IgD-negative memory B cell (primary cell): ENCODE measurements at regions not wholly inside any gene's neighbourhood (a gene's known extent, or its start where the extent isn't known, plus 50 kb on each side); places are given as distances from the start of the nearest gene placed in this dataset.
"Not testable (repeated sequence)": the region's sequence is repeated elsewhere in the genome, so short reads cannot be mapped to it uniquely, and the experiment has no call there.

Source experiments
- H3K27ac Mint-ChIP-seq, 3 donors: one replicate each; pipeline ENCODE4 v1.8.0; 2020 to 2022; ENCODE audit warnings: mild to moderate bottlenecking in 3 of 3, mixed read lengths in 3 of 3, moderate library complexity in 1 of 3
- H3K27me3 Mint-ChIP-seq: one replicate; pipeline ENCODE4 v1.8.0; 2021; ENCODE audit warnings: mixed read lengths
- H3K36me3 Mint-ChIP-seq: one replicate; pipeline ENCODE4 v1.8.0; 2020; ENCODE audit warnings: mild to moderate bottlenecking, mixed read lengths
- H3K4me1 Mint-ChIP-seq, 3 donors: one replicate each; pipeline ENCODE4 v1.8.0; 2020 to 2022; ENCODE audit warnings: mixed read lengths in 3 of 3, mild to moderate bottlenecking in 1 of 3
- H3K4me3 Mint-ChIP-seq, 4 donors: one replicate each; pipeline ENCODE4 v1.8.0; 2020 to 2022; ENCODE audit warnings: mild to moderate bottlenecking in 4 of 4, mixed read lengths in 4 of 4, moderate library complexity in 3 of 4
- H3K9me3 Mint-ChIP-seq, 3 donors: one replicate each; pipeline ENCODE4 v1.8.0; 2020 to 2021; ENCODE audit warnings: mixed read lengths in 3 of 3, mild to moderate bottlenecking in 1 of 3

DNA sequence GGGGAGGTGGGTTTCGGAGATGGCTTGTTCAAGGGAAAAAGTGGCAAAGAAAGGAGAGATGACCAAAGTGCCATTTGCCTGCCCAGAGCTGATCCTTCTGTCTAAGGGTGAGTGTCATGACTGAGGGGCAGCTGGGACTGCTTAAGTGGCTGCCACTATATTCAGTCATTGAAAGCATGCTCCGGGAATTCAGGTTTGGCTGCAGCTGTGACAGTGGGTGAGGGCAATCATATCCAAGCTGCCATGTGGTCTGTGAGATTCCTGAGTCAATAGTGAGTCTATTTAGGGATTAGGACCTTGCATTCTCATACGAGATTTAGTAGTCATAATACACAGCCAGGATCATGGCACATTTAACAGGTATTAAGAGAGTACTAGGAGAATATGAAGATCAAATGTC lies 138.8 kb upstream of the BANK1 start:
- peaks cover 0 to 4% (median 4%) of the 10 kb centered on the region in 3 donors for H3K4me1 Mint-ChIP-seq
- H3K27ac Mint-ChIP-seq, result no peak overlapping the region
- H3K27me3 Mint-ChIP-seq, result no peaks in the 10 kb centered on the region
- H3K9me3 Mint-ChIP-seq, result peaks cover 0 to 2% (median 0%) of the 10 kb centered on the region in 3 donors
- H3K4me3 Mint-ChIP-seq, result no peak overlapping the region
- no peaks in the 10 kb centered on the region for H3K36me3 Mint-ChIP-seq

DNA sequence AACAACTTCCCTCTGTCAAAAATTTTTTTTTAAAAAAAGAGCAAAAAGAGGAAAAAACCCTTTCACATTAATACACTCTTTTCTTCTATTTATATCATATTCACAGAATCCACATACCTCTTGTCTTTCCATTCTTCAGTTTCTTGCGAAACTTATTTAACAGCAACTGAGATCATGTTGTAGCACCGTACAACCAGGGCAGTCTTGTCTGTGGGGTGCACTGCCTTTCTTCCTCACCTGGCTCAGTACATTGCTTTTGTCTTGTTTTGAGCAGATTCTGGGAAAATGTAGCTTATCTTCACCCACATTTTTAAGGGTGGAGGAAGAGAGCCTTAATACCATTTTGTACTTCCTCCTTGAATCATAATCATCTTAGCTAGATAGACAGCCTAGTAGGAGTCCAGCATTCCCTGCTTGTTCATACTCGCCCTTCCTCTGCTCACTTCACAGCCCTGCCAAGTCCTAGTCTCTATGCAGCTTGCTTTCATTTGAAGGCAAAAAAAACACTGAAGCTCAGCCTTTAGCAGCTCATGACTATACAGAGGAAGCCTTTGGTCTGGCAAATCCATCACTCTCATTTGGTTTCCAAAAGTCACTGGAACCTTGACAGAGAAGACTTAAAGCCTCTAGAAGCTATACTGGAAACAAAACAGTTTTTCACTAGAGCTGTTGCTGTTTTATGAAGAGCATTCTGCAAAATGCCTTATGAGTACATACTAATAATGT lies 140.6 kb upstream of the BANK1 start:
- Mint-ChIP-seq H3K9me3 (peaks cover 0 to 2% (median 0%) of the 10 kb centered on the region in 3 donors), H3K27ac (no peak overlapping the region), H3K27me3 (no peaks in the 10 kb centered on the region), H3K4me1 (peaks cover 0 to 4% (median 2%) of the 10 kb centered on the region in 3 donors), H3K36me3 (no peaks in the 10 kb centered on the region), H3K4me3 (no peak overlapping the region)

DNA sequence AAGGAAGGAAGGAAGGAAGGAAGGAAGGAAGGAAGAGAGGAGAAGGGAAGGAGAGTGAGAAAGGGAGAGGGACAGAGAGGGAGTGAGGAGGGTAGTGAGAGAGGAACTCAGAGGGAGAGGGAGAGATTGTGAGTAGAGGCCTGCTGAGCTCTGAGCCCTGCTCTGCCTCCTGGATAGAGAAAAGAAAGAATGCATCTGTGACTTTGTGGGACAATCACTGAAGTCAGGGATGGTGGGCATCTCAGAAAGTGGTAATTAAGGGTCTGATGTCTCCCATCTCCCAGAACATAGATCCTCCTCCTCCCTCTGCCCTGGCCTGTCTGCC lies 142.9 kb upstream of the BANK1 start:
- Mint-ChIP-seq H3K36me3 (no peaks in the 10 kb centered on the region), H3K27ac (no peak overlapping the region), H3K9me3 (peaks cover 0 to 1% (median 0%) of the 10 kb centered on the region in 3 donors), H3K27me3 (no peaks in the 10 kb centered on the region), H3K4me1 (peaks cover 2 to 6% (median 4%) of the 10 kb centered on the region in 3 donors), H3K4me3 (no peak overlapping the region)

DNA sequence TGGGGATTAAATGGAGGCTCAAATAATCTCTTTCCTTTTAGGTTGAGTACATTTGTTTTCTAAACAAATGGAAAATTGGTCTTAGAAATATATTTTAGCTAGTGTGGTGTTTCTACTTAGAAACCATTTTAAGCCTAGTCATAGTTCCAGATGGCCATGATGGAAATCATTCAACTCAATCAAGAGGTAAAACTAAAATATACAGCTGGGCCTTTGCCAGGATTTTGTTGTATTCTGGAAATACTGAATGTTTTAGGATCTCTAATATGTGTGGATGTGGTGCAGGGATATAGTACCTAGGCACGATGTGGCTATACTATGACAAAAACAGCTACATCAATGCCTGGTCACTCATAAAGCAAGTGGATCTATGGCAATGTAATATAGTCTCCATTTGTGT lies 146.0 kb upstream of the BANK1 start:
- Mint-ChIP-seq H3K4me1 (peaks cover 8 to 17% (median 10%) of the 10 kb centered on the region in 3 donors), H3K27ac (no peak overlapping the region), H3K27me3 (no peaks in the 10 kb centered on the region), H3K36me3 (no peaks in the 10 kb centered on the region), H3K9me3 (no peaks in the 10 kb centered on the region), H3K4me3 (no peak overlapping the region)

DNA sequence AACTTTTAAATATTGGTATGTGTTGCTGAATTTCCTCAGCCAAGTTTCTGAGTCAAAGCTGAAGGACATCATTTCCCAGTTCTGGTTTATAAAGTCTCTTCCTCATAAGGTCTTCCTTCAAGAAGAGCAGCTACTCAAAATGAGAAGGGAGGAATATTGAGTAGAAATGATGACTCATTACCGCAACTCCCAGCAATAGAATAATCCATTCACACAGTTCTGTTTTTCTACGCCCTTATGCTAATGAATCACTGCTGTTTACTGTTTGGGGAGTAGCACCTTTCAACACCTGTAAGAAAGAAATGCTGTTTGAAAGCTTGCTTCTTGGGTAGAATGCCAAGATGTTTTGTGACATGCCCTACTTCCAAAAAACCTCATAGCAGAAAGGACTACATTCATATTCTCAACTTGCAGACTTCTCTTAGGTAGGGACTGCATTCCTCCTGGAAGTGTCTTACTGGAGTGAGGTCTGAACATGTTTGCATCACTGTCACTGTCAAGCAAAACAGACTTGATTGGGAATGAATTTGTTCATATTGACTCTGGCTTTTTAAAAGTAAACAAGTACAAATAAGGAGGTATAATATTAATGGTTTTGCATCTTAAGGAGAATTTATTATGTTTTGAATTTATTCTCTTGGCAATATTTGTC lies 147.2 kb upstream of the BANK1 start:
- H3K4me3 Mint-ChIP-seq, result no peak overlapping the region
- no peaks in the 10 kb centered on the region for H3K36me3 Mint-ChIP-seq
- no peaks in the 10 kb centered on the region for H3K9me3 Mint-ChIP-seq
- H3K27ac Mint-ChIP-seq, result no peak overlapping the region
- peaks cover 8 to 17% (median 8%) of the 10 kb centered on the region in 3 donors for H3K4me1 Mint-ChIP-seq
- H3K27me3 Mint-ChIP-seq, result no peaks in the 10 kb centered on the region

DNA sequence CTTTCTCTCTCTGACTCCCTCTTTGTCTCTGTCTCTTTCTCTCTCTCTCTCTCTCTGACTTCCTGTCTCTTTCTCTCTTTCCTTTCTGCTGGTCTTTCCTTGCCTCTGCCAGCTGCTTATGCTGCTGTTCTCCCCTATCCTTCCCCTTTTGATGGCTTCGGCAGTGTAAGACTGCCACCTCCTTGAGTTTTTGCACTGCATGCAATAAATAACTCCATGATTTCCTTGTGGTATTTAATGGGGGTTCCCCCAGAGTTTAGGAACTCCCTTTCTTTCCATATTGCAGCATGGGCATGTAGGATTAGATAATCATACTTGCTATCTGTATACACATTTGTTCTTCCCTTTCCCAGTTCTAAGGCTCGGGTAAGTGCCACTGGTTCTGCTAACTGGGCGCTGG lies 157.8 kb upstream of the BANK1 start:
- not testable (repeated sequence) for H3K36me3 Mint-ChIP-seq, H3K4me1 Mint-ChIP-seq, H3K27ac Mint-ChIP-seq, H3K27me3 Mint-ChIP-seq, H3K4me3 Mint-ChIP-seq
- H3K9me3 Mint-ChIP-seq, result peaks cover 2 to 10% (median 8%) of the 10 kb centered on the region in 3 donors

DNA sequence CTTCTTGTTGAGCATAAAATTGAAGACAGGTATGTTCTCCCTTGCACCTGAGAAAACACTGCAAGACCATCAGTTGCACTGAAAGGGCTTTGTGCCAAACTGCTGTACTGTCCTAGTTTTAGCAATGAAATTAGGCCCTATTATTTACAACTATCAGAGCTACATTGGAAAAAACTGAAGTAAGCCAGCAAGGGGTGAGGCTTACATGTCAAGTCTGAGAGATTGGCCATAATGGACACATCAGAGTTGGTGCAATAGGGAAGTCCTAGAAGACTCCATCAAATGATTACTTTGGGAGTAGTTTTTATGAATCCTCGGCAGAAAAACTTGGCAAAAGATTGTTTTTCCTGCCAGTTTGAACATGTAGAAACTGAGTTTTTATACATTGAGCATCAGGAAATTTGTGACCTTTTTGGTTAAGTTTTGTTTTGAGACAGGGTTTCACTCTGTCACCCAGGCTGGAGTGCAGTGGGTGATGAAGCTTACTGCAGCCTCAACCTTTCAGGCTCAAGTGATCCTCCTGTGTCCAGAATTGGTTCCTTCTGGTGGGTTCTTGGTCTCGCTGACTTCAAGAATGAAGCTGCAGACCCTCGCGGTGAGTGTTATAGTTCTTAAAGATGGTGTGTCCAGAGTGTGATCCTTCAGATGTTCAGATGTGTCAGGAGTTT lies 160.1 kb upstream of the BANK1 start:
- no peaks in the 10 kb centered on the region for H3K27me3 Mint-ChIP-seq
- H3K4me3 Mint-ChIP-seq, result peak overlapping the region in 3 of 4 donors; percentile 21 to 91 (median 69)
- peaks cover 2 to 10% (median 6%) of the 10 kb centered on the region in 3 donors for H3K9me3 Mint-ChIP-seq
- H3K36me3 Mint-ChIP-seq, result peaks cover 8% of the 10 kb centered on the region
- no peak overlapping the region for H3K27ac Mint-ChIP-seq
- H3K4me1 Mint-ChIP-seq, result peaks cover 6 to 18% (median 11%) of the 10 kb centered on the region in 3 donors

DNA sequence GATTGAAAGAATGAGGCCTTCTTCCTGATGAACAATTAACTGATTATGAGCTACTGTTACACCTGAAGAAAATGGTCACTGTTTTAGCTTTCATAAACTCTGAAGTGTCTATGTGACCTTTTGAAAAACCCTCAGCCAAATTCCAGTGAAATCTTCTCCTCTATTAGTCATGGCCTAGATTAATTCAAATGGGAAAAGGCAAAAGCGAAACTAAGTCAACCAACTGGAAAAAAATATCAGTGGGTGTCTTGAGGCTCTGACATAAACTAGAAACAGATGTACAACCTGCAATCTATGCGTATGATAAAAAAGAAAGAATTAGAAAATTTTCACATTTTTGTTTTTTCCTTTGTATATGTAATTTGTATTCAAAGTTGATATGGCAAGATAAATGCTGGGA lies 169.4 kb upstream of the BANK1 start:
- Mint-ChIP-seq H3K9me3 (no peaks in the 10 kb centered on the region), H3K36me3 (peaks cover 3% of the 10 kb centered on the region), H3K4me3 (no peak overlapping the region), H3K27me3 (no peaks in the 10 kb centered on the region), H3K4me1 (peaks cover 8 to 11% (median 9%) of the 10 kb centered on the region in 3 donors), H3K27ac (no peak overlapping the region)

DNA sequence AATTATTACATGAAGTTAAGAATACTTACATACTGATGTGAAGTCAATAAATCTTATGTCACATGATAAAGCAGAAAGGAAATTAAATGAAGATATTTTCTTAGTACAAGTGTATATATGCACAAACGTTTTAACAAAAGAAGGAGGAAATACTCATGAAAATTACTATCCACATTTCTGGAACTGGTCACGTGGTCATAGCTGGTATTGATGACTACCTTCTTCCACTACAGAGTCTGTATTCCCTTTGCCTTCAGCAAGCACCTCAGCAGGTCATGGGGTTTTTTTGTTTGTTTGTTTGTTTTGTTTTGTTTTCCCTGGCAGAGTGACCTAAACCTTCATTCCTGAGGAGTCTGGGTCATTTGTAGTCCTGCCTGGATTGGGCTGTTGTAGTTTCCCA lies 174.9 kb upstream of the BANK1 start:
- Mint-ChIP-seq H3K36me3 (peaks cover 3% of the 10 kb centered on the region), H3K27ac (no peak overlapping the region), H3K27me3 (no peaks in the 10 kb centered on the region), H3K4me1 (peaks cover 0 to 2% (median 0%) of the 10 kb centered on the region in 3 donors), H3K9me3 (peaks cover 0 to 3% (median 2%) of the 10 kb centered on the region in 3 donors), H3K4me3 (no peak overlapping the region)

DNA sequence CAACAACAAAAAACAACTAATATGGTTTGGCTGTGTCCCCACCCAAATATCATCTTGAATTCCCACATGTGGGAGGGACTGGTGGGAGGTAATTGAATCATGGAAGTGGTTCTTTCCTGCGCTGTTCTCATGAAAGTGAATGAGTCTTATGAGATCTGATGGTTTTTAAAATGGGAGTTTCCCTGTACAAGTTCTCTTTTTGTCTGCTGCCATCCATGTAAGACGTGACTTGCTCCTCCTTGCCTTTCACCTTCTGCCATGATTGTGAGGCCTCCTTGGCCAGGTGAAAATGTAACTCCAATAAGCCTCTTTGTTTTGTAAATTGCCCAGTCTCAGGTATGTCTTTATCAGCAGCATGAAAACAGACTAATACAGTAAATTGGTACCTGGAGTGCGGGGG lies 183.5 kb upstream of the BANK1 start:
- H3K9me3 Mint-ChIP-seq, H3K27me3 Mint-ChIP-seq, H3K4me1 Mint-ChIP-seq, H3K36me3 Mint-ChIP-seq, H3K4me3 Mint-ChIP-seq, H3K27ac Mint-ChIP-seq: not testable (repeated sequence)

DNA sequence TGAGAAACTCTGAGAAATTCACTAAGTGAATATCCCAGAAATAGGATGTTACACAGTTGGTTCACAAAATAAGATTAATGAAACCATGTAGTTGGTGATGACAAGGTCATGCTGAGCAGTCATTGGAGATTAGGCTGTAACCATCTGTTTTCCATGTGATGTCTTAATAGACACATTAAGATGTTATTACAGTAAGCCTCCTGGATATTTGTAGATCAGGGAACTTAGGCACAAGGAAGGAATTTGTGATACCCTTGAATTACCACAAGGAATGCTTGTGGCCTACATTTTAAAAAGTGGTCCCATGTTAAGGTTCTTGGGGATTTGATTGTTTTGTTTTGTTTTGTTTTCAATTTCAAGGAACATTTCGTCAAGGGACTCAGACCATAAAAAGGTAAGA lies 185.6 kb upstream of the BANK1 start:
- Mint-ChIP-seq H3K27ac (no peak overlapping the region), H3K27me3 (no peaks in the 10 kb centered on the region), H3K4me1 (peaks cover 0 to 1% (median 1%) of the 10 kb centered on the region in 3 donors), H3K36me3 (peaks cover 4% of the 10 kb centered on the region), H3K9me3 (peaks cover 5 to 9% (median 8%) of the 10 kb centered on the region in 3 donors), H3K4me3 (no peak overlapping the region)

DNA sequence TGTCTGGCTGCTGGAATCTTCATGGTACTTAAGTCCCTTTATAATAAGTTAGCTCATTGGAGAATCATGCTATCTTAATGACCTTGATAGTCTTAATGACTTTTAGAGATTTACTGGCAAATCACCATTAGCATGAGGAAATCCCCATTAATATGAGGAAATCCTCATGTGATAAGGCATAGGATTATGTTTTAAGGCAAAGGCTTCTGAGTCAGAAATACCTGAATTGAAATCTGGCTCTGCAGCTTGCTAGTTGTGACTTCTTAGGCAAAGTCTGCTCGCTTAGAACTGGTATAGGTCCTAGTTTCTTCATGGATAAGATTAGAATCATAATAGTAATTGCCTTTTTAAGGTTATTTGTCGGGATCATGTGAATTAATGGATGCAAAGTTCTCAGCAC lies 190.2 kb upstream of the BANK1 start:
- no peak overlapping the region for H3K27ac Mint-ChIP-seq
- no peaks in the 10 kb centered on the region for H3K27me3 Mint-ChIP-seq
- H3K36me3 Mint-ChIP-seq, result no peaks in the 10 kb centered on the region
- peaks cover 13 to 16% (median 14%) of the 10 kb centered on the region in 3 donors for H3K4me1 Mint-ChIP-seq
- no peak overlapping the region for H3K4me3 Mint-ChIP-seq
- H3K9me3 Mint-ChIP-seq, result no peaks in the 10 kb centered on the region

DNA sequence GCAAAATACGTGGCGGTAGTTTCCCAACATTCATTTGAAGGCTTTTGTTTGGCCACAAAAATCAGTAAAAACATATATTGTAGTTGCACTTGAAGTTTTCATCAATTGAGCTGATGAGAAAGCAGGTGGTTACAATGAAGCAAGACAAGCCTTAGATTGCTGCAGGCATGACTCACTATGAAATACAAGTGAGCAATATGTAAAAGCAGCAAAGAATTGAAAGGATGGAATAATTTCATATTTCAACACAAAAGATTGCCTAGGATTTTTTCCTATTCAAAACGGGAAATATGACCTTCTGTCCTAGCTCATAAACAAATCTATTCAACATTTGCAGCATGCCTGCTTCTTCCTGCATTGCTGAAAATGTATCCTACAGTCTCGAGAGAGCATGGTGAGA lies 190.9 kb upstream of the BANK1 start:
- H3K9me3 Mint-ChIP-seq, result no peaks in the 10 kb centered on the region
- no peak overlapping the region for H3K4me3 Mint-ChIP-seq
- H3K4me1 Mint-ChIP-seq, result peaks cover 13 to 14% (median 14%) of the 10 kb centered on the region in 3 donors
- no peaks in the 10 kb centered on the region for H3K36me3 Mint-ChIP-seq
- no peaks in the 10 kb centered on the region for H3K27me3 Mint-ChIP-seq
- H3K27ac Mint-ChIP-seq, result no peak overlapping the region

DNA sequence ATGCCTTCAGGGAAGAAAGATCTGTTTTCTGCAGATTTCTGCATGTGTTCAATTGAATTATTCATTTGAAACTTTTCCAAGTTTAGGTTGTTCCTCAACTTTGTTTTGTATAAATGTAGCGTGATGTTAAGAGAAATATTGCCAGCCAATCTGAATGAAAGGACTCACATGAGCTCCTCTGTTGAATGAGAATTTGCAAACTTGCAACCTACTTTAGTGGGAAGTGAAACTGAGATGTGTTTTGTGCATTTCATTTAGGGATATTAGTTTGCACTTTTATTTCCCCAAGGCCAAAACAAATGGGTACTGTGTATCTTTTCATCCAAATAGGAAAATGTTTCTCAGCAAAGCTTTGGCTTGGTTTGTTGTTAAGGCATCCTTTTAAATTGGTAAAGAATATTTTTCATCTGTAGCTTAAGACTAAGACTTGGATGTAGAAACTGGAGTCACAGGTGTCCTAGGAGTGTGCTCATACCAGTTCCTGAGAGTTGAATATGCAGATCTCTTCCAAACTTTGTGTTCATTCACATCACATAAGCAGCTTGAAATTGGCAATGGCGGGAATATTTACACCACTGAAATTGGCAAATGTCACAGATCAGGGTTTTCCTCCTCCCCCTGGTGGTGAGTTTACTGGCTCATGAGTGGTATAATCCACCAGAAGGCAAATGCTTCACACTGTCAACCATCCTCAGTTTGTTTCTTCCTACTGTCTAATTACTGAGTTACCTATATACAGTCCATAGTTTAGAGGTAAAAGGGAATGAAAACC lies 193.6 kb upstream of the BANK1 start:
- Mint-ChIP-seq H3K27ac (peak overlapping the region in 1 of 3 donors; percentile 33), H3K9me3 (no peaks in the 10 kb centered on the region), H3K36me3 (no peaks in the 10 kb centered on the region), H3K4me3 (peak overlapping the region in 2 of 4 donors; percentile 34 to 42), H3K27me3 (no peaks in the 10 kb centered on the region), H3K4me1 (peaks cover 14% of the 10 kb centered on the region in 3 donors)

DNA sequence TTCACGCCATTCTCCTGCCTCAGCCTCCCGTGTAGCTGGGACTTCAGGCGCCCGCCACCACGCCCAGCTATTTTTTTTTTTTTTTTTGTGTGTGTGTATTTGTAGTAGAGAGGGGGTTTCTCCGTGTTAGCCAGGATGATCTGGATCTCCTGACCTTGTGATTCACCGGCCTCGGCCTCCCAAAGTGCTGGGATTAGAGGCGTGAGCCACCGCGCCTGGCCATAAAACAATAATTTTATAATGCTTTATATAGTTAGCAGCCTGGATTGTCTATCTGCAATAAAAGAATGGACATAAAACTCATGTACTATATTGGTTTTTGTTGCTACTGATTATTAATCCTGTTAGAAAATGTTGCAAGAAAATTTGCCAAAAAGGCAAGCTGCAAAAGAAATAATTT lies 195.9 kb upstream of the BANK1 start:
- Mint-ChIP-seq H3K27ac (no peak overlapping the region), H3K4me1 (peaks cover 12 to 16% (median 14%) of the 10 kb centered on the region in 3 donors), H3K36me3 (peaks cover 2% of the 10 kb centered on the region), H3K4me3 (no peak overlapping the region), H3K27me3 (no peaks in the 10 kb centered on the region), H3K9me3 (no peaks in the 10 kb centered on the region)
